Nephron (organoid): ENCODE measurements at regions not wholly inside any gene's neighbourhood (a gene's known extent, or its start where the extent isn't known, plus 50 kb on each side); places are given as distances from the start of the nearest gene placed in this dataset.
"Not testable (repeated sequence)": the region's sequence is repeated elsewhere in the genome, so short reads cannot be mapped to it uniquely, and the experiment has no call there.

Experiments used
- H3K27ac Mint-ChIP-seq, 3 experiments: 2 replicates each; pipeline ENCODE4 v1.8.0; 2020; ENCODE audit warnings: mixed read lengths in 3 of 3, mild to moderate bottlenecking in 2 of 3, moderate library complexity in 1 of 3
- H3K27me3 Mint-ChIP-seq: 2 replicates; pipeline ENCODE4 v1.8.0; 2021; ENCODE audit warnings: low read depth, mild to moderate bottlenecking, moderate library complexity, mixed read lengths
- H3K36me3 Mint-ChIP-seq: 2 replicates; pipeline ENCODE4 v1.8.0; 2020; ENCODE audit warnings: low read depth, mixed read lengths
- H3K4me1 Mint-ChIP-seq: 2 replicates; pipeline ENCODE4 v1.8.0; 2020; ENCODE audit warnings: mixed read lengths
- H3K4me3 Mint-ChIP-seq, 3 experiments: 2 replicates each; pipeline ENCODE4 v1.8.0; 2020; ENCODE audit warnings: mild to moderate bottlenecking in 3 of 3, mixed read lengths in 3 of 3, moderate library complexity in 2 of 3
- H3K9me3 Mint-ChIP-seq: 2 replicates; pipeline ENCODE4 v1.8.0; 2020; ENCODE audit warnings: mixed read lengths
- CTCF ChIP-seq, 3 experiments: fragments of 200-600 bp; sonication (generic); IDR thresholded peaks; one replicate each; pipeline ENCODE4 v1.5.0; 2021; ENCODE audit warnings: antibody characterized with exemption in 3 of 3; ENCODE audit not compliant: unreplicated experiment in 3 of 3

DNA sequence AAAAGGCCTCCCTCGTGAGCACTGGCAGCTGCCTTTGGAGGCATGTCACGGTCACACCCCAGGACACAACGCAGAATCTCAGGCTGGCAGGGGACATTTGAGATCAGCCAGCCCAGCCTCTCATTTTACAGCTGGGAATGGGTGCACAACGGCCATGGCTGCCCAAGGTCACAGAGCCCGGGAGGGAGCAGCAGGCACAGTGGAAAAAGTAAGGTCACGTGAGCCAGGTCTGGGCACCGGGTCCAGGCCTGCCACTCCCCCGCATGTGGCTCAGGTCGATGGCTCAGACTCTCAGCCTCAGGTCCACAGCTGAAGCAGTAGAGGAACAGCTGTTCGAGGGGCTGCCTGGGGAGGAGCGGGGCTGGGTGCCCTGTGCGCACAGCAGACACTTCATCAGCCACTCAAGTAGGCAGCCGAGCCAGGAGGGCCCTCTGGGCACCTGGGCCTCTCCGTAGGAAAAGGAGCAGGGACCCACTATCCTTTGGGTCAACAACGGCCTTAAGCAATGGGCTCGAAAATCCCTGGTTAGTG lies 260.6 kb downstream of the GOLGA6L6 start:
- Mint-ChIP-seq H3K36me3 (no peaks in the 10 kb centered on the region), H3K4me1 (no peaks in the 10 kb centered on the region), H3K9me3 (peaks cover 2% of the 10 kb centered on the region), H3K27me3 (no peaks in the 10 kb centered on the region), H3K27ac (no peak overlapping the region), H3K4me3 (no peak overlapping the region)
- no peak for TF ChIP-seq CTCF (IDR thresholded peaks at IDR 0.05; ENCODE audit: unreplicated experiment in 3 of 3)

DNA sequence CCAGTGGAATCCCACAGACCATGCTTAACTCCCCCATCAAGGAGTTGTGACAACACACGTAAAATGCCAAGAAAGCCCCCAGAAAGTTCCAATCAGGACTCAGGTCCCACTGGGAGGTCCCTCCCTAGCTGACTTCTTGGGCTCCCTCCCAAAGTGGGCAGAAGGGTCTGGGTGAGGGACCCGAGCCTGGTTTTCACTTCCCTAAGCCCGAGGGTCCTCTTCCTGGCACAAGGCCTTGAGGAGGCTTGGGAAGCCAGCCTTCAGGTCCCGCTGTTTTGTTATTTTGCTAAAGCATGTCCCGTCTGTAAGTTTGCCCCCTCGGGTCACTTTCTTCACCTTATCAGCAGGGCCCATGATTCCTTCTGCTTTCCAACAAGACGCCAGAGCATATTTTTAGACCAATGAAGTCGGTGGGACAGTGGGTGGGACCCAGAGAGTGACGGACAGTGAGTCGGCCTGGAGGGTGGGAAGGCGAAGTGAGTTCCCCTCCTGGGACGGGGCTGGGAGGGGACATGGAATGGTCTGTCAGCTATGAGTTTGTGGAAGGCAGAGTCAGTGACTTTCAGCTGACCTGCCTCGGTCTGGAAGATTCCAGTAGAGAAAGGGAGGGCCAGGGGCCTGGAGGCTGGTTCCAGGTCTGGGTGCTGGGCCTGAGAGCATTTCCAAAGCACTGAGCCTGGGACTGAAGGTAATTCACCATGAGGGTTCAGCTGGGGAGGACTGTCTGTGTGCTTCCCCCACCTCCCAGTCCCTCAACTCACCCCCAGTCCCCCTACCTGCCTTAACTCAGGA lies 261.3 kb downstream of the GOLGA6L6 start:
- not testable (repeated sequence) for H3K4me1 Mint-ChIP-seq, H3K36me3 Mint-ChIP-seq, H3K4me3 Mint-ChIP-seq, H3K27me3 Mint-ChIP-seq, H3K9me3 Mint-ChIP-seq, H3K27ac Mint-ChIP-seq

GRCh38 chr15:20279056-20279455 lies 262.5 kb downstream of the GOLGA6L6 start:
- not testable (repeated sequence) for H3K36me3 Mint-ChIP-seq, H3K9me3 Mint-ChIP-seq, H3K27me3 Mint-ChIP-seq, H3K4me1 Mint-ChIP-seq, H3K4me3 Mint-ChIP-seq, H3K27ac Mint-ChIP-seq

DNA sequence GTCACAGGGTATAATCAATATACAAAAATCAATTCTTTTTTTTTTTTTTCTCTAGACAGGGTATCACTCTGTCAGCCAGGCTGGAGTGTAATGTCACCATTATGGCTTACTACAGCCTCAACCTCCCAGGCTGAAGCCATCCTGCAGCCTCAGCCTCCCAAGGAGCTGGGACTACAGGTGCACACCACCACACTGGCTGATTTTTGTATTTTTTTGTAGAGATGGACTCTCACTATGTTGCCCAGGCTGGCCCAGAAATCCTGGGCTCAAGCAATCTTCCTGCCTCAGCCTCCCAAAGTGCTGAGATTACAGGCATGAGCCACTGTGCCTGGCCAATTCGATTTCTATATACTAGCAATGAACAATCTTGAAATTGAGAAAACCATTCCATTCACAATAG lies 263.2 kb downstream of the GOLGA6L6 start:
- not testable (repeated sequence) for H3K36me3 Mint-ChIP-seq, H3K4me1 Mint-ChIP-seq, H3K27me3 Mint-ChIP-seq, H3K9me3 Mint-ChIP-seq, H3K27ac Mint-ChIP-seq, H3K4me3 Mint-ChIP-seq

GRCh38 chr15:20277451-20277850 lies 264.1 kb downstream of the GOLGA6L6 start:
- H3K4me1 Mint-ChIP-seq, H3K36me3 Mint-ChIP-seq, H3K27me3 Mint-ChIP-seq, H3K4me3 Mint-ChIP-seq, H3K27ac Mint-ChIP-seq, H3K9me3 Mint-ChIP-seq: not testable (repeated sequence)

GRCh38 chr15:20276312-20277114 lies 265.1 kb downstream of the GOLGA6L6 start:
- H3K4me1 Mint-ChIP-seq, H3K9me3 Mint-ChIP-seq, H3K36me3 Mint-ChIP-seq: not testable (repeated sequence)

GRCh38 chr15:20275373-20275967 lies 266.1 kb downstream of the GOLGA6L6 start:
- H3K36me3 Mint-ChIP-seq, H3K27ac Mint-ChIP-seq, H3K27me3 Mint-ChIP-seq, H3K4me1 Mint-ChIP-seq, H3K4me3 Mint-ChIP-seq, H3K9me3 Mint-ChIP-seq: not testable (repeated sequence)

More at GRCh38 chr15:20276312-20277114, 265.1 kb downstream of the GOLGA6L6 start:
- not testable (repeated sequence) for H3K27ac Mint-ChIP-seq, H3K27me3 Mint-ChIP-seq, H3K4me3 Mint-ChIP-seq

DNA sequence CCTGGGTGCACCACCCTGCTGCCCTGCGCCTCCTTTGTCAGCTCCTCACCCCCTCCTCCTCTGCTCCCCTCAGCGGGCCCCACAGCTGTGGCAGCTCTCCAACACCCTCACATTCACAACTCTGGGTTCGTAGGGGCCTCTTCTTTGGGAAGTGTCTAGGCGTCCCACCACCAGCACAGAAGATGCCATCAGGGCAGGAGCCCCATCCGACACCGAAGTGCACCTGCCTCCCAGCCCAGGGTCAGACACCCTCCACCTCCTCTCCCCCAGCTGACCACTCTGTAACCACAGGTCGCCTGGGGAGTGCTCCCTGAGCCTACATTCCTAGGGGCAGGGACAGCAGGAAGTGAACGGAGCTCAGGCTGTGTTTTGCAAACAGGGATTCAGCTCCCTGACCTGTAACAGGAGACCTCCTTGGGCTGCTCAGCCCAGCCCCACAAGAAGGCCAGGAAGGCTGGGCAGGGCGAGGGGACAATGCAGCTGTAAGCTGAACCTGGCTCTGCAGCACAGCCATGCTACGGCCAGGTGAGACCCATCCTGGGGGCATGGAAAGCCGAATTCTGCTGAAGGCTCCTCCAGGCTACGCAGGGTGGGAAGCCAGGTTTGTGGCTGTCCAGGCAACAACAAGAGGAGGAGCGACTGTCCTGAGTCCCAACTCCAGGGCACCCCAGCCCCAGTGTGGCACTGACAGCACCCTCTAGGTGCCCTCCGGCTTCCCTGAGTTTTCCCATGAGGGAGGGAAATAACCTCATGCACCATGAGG lies 269.0 kb downstream of the GOLGA6L6 start:
- H3K9me3 Mint-ChIP-seq: peaks cover 2% of the 10 kb centered on the region

More for the DNA sequence above, 269.0 kb downstream of the GOLGA6L6 start:
- no peaks in the 10 kb centered on the region for H3K36me3 Mint-ChIP-seq
- TF ChIP-seq CTCF (IDR thresholded peaks at IDR 0.05; ENCODE audit: unreplicated experiment in 3 of 3): no peak
- no peak overlapping the region for H3K27ac Mint-ChIP-seq
- no peaks in the 10 kb centered on the region for H3K4me1 Mint-ChIP-seq
- no peaks in the 10 kb centered on the region for H3K27me3 Mint-ChIP-seq
- no peak overlapping the region for H3K4me3 Mint-ChIP-seq
